ENCODE measurements at regions not wholly inside any gene's neighbourhood (a gene's known extent, or its start where the extent isn't known, plus 50 kb on each side); places are given as distances from the start of the nearest gene placed in this dataset.

DNA sequence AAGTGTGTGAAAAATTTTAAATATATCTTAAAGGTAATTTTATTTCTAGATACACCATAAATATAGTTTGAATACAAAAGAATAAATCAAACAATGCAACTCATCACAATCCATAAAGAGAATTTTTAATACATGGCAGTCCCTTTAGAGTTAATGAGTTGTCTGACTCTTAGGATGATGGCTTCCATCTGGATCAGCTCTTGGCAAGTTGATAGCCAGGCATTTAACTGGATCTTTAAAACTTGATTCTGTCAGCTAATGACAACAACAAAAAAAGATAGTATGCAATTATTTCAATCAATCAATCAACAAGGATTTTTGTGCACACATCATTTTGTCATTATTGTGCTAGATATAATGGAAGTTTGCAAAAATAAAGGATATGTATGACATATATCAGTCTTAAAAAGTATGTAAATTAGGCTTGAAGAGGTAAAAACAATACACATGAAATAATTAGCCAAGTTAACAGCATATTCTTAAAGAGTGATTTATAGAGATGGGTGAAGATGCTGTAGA, 174.9 kb upstream of the PCDH18 start:
- H3K4me3 Mint-ChIP-seq, result no peak overlapping the region
- POLR2A ChIA-PET, result no interaction called here
- ATAC-seq (no peak), DNase-seq (no peak)
- H3K27ac Mint-ChIP-seq, result no peak overlapping the region
- H3K4me1 Mint-ChIP-seq, result no peaks in the 10 kb centered on the region
- CTCF ChIA-PET, result no interaction called here
- H3K36me3 Mint-ChIP-seq (ENCODE audit: low read depth), result no peaks in the 10 kb centered on the region
- no peaks in the 10 kb centered on the region for H3K27me3 Mint-ChIP-seq
- peaks cover 4% of the 10 kb centered on the region for H3K9me3 Mint-ChIP-seq (ENCODE audit: low read depth)
- intact Hi-C loops (cut with DNase I, micrococcal nuclease), result no loop called here

DNA sequence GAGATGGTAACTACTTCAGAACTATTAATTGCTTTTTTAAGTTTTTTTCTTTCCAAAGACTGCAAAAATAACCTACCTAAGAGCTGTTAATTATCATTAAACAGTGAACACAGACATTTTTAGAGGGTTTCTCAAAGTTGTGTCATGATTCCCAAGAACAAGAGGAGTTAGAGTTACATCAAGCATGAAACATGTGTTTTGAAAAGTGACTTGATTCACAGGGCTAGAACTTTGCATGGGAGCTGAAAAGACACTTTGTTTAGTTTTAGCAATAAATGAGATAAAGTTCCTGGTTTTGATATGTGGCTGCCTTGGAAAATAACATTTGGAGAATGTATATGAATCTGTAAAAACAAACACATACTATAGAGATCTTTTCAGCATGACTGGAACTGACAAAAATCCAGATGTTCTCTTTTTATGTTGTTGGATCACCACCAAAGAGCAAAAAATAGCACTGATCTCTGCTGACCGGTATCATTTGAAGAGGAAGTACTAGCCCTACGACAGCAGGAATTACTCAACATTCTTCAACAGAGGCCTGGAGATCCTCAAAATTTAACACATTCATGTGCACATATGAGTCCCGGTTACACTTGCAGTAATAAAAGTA, 173.0 kb upstream of the PCDH18 start:
- no peaks in the 10 kb centered on the region for H3K4me1 Mint-ChIP-seq
- H3K27ac Mint-ChIP-seq, result no peak overlapping the region
- intact Hi-C loops (cut with DNase I, micrococcal nuclease), result no loop called here
- H3K27me3 Mint-ChIP-seq, result no peaks in the 10 kb centered on the region
- ATAC-seq (no peak), DNase-seq (no peak)
- H3K9me3 Mint-ChIP-seq (ENCODE audit: low read depth), result peaks cover 7% of the 10 kb centered on the region
- H3K4me3 Mint-ChIP-seq, result no peak overlapping the region
- H3K36me3 Mint-ChIP-seq (ENCODE audit: low read depth), result no peaks in the 10 kb centered on the region
- ChIA-PET CTCF (no interaction called here), POLR2A (no interaction called here)

DNA sequence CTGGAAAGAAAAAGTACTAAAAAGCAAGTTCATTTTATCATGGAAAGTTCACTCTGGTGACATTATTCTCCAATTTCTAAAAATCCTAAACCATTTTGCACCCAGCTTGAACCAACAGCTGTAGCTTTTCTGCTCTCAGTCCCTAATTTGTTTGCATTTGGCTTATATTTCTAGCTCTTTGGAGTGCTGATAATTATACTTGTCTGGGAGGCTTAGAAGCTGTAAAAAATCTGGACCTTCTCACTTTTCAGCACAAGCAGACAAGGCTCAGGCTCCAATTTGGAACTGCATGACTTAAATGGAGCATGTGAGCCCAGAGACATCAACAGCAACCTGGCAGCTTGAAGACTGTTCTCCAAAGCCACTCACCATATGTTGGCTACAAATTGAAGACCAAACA, 170.9 kb upstream of the PCDH18 start:
- no peak overlapping the region for H3K27ac Mint-ChIP-seq
- H3K27me3 Mint-ChIP-seq, result no peaks in the 10 kb centered on the region
- ChIA-PET CTCF (no interaction called here), POLR2A (no interaction called here)
- intact Hi-C loops (cut with DNase I, micrococcal nuclease), result no loop called here
- H3K36me3 Mint-ChIP-seq (ENCODE audit: low read depth), result no peaks in the 10 kb centered on the region
- ATAC-seq (no peak), DNase-seq (no peak)
- H3K4me1 Mint-ChIP-seq, result no peaks in the 10 kb centered on the region
- H3K4me3 Mint-ChIP-seq, result no peak overlapping the region
- peaks cover 5% of the 10 kb centered on the region for H3K9me3 Mint-ChIP-seq (ENCODE audit: low read depth)

DNA sequence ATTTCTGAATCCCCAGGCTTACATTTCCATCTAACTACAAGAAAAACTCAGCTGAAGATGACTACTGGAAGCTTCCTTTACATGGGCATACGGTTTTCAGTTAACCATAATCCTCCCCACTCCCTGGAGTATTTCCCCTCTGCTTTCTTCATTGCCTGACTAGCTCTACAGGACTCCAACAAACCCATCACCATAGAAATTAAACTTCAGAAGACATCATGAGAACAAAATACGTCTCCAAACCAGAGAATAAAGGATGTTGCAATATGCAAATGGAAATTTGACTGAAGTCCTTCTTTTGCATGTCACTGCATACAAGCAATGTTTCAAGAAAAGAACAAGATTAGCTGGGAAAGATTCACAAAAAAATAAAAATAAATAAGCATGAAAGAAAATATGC, 170.2 kb upstream of the PCDH18 start:
- no peak overlapping the region for H3K4me3 Mint-ChIP-seq
- H3K9me3 Mint-ChIP-seq (ENCODE audit: low read depth), result peaks cover 5% of the 10 kb centered on the region
- ATAC-seq, result no peak
- no peak for DNase-seq
- intact Hi-C loops (cut with DNase I, micrococcal nuclease), result no loop called here
- CTCF ChIA-PET, result no interaction called here
- no peaks in the 10 kb centered on the region for H3K4me1 Mint-ChIP-seq
- no peaks in the 10 kb centered on the region for H3K27me3 Mint-ChIP-seq
- POLR2A ChIA-PET, result no interaction called here
- H3K36me3 Mint-ChIP-seq (ENCODE audit: low read depth), result no peaks in the 10 kb centered on the region
- H3K27ac Mint-ChIP-seq, result no peak overlapping the region

DNA sequence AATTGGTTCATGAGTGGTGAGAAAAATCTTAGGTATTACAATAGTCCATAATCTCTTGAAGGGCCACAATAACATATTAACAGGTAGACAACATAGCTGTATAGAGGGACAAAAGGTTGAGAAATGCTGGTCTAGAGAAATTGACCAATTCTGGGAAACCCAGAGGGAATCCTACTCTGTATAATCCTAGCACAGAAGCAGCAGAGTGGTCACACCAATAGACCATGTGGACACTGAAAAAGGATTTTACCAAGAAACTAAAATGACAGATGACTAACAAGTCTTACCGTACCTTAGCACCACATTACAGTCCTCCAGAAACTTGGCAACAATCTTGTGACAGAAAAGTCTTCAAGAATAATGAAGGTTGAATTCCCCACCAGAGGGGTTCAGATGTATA, 169.1 kb upstream of the PCDH18 start:
- Mint-ChIP-seq H3K27me3 (no peaks in the 10 kb centered on the region), H3K9me3 (ENCODE audit: low read depth) (peaks cover 5% of the 10 kb centered on the region), H3K27ac (no peak overlapping the region), H3K4me1 (no peaks in the 10 kb centered on the region), H3K4me3 (no peak overlapping the region), H3K36me3 (ENCODE audit: low read depth) (no peaks in the 10 kb centered on the region)
- no peak for DNase-seq
- CTCF ChIA-PET, result no interaction called here
- intact Hi-C loops (cut with DNase I, micrococcal nuclease), result no loop called here
- POLR2A ChIA-PET, result no interaction called here
- ATAC-seq, result no peak

DNA sequence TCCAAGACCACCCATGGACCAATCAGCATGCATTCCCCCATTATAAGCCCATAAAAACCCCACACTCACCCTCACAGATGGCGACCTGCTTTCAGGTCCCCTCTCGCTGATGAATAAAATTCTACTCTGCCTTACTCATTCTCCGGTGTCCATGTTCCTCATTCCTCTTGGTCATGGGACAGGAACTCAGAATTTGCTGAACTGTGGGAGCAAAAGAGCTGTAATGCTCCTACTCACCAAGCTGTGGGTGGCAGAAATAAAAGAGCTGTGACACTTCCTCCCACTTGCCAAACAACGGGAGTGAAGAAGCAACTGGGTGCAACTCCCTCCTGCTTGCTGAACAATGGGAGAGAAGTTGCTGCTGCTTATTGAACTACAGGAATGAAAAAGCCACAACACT, 168.5 kb upstream of the PCDH18 start:
- Mint-ChIP-seq H3K27ac (no peak overlapping the region), H3K27me3 (no peaks in the 10 kb centered on the region), H3K4me1 (no peaks in the 10 kb centered on the region), H3K36me3 (ENCODE audit: low read depth) (no peaks in the 10 kb centered on the region), H3K9me3 (ENCODE audit: low read depth) (peaks cover 5% of the 10 kb centered on the region), H3K4me3 (no peak overlapping the region)
- POLR2A ChIA-PET, result no interaction called here
- ATAC-seq (no peak), DNase-seq (no peak)
- CTCF ChIA-PET, result no interaction called here
- intact Hi-C loops (cut with DNase I, micrococcal nuclease), result no loop called here

DNA sequence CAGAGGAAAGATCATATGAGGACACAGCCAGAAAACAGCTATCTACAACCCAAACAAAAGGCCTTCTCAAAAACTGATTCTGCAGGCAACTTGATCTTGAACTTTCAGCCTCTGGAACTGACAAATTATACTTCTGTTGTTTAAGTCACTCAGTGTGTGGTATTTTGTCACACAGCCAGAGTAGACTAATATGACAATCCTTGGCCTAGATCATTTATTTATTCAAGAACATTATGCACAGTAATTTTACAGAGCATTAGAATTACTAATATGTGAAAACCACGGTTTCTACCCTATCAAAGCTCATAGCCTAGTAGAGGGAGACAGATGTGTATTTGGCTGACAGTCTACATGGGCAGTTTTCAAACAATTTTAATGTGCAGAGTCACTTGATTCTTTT, 167.8 kb upstream of the PCDH18 start:
- ATAC-seq, result no peak
- Mint-ChIP-seq H3K4me3 (no peak overlapping the region), H3K27me3 (no peaks in the 10 kb centered on the region), H3K36me3 (ENCODE audit: low read depth) (no peaks in the 10 kb centered on the region), H3K27ac (no peak overlapping the region), H3K9me3 (ENCODE audit: low read depth) (peaks cover 5% of the 10 kb centered on the region), H3K4me1 (no peaks in the 10 kb centered on the region)
- no peak for DNase-seq
- intact Hi-C loops (cut with DNase I, micrococcal nuclease), result no loop called here
- ChIA-PET POLR2A (no interaction called here), CTCF (no interaction called here)

DNA sequence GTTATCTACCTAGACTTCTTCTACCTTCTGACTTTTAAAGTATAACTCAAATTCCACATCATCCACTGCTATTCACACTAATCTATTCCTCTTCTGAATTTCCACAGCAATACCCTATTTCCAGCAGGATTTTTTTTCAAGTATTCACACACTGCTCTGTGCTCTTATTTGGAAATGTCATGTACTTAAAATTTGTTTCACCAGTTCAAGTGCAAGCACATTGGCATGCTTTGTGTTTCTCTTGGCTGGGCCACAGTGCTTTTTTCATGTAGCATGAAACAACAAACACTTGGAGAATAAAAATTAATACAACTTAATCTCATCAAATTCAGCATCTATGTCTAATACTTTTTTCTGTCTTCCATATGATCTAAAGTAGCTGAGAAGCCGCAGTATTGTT, 161.8 kb upstream of the PCDH18 start:
- ATAC-seq, result no peak
- CTCF ChIA-PET, result no interaction called here
- intact Hi-C loops (cut with DNase I, micrococcal nuclease), result no loop called here

DNA sequence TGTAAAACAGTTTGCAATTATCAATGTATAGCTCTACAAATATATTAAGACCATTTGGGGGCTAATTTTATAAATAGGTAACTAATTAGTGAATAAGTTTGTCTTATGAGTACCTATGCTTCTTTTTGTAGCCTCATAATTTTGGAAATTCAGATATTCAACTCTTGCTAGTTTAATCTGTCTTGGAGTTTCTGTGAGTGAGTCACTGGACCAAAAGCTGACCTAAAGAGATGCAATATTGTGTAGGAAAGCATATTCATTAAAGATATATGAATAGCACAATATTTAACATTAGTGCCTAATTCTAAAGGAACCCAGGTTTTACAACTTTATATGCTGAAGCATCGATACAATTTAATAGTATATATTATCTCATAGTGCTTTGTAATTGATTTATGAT, 161.3 kb upstream of the PCDH18 start:
- Mint-ChIP-seq H3K4me1 (no peaks in the 10 kb centered on the region), H3K4me3 (no peak overlapping the region), H3K27me3 (no peaks in the 10 kb centered on the region), H3K36me3 (ENCODE audit: low read depth) (no peaks in the 10 kb centered on the region), H3K27ac (no peak overlapping the region), H3K9me3 (ENCODE audit: low read depth) (no peaks in the 10 kb centered on the region)
- POLR2A ChIA-PET, result no interaction called here
- CTCF ChIA-PET, result no interaction called here
- ATAC-seq, result no peak
- DNase-seq, result no peak
- intact Hi-C loops (cut with DNase I, micrococcal nuclease), result no loop called here

More for the DNA sequence above, 161.8 kb upstream of the PCDH18 start:
- Mint-ChIP-seq H3K4me1 (no peaks in the 10 kb centered on the region), H3K4me3 (no peak overlapping the region), H3K27ac (no peak overlapping the region), H3K36me3 (ENCODE audit: low read depth) (no peaks in the 10 kb centered on the region), H3K27me3 (no peaks in the 10 kb centered on the region), H3K9me3 (ENCODE audit: low read depth) (no peaks in the 10 kb centered on the region)
- POLR2A ChIA-PET, result no interaction called here
- no peak for DNase-seq

DNA sequence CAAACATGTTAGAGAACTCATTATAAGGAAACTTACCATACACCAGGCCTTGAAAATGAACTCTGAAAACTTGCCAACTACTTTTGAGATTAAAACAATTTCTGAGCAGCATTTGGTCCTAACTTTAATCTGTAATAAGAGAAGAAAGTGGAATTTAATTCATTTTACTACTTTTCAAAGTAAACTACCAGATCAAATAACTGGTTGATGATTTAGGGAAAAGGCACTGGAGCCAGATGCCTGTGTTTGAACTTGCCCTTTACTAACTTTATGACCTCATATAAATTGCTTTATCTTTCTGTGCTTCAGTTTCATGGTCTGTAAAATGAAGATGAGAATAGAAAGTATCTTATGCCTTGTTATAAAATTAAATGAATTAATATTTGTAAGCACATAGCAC, 159.9 kb upstream of the PCDH18 start:
- ChIA-PET POLR2A (no interaction called here), CTCF (no interaction called here)
- H3K9me3 Mint-ChIP-seq (ENCODE audit: low read depth), result no peaks in the 10 kb centered on the region

DNA sequence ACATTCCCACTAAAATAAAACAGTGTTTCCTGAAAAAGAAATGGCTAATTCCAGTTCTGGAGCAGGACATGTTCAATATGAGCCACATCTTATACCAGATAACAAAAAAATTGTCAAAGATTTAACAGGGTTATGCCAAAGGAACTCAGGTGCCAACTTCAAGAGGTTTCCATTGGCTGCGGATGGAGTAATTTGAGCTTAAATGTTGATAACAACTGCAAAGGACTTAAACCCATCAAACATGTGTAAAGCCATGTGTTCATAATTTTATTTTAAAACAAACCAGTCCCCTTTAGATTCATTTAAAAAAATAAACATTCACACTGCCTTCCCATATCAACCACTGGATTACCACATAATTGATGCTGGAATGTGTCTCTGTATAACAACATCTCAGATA, 156.4 kb upstream of the PCDH18 start:
- no peaks in the 10 kb centered on the region for H3K27me3 Mint-ChIP-seq
- no peaks in the 10 kb centered on the region for H3K36me3 Mint-ChIP-seq (ENCODE audit: low read depth)
- intact Hi-C loops (cut with DNase I, micrococcal nuclease), result no loop called here
- H3K4me3 Mint-ChIP-seq, result no peak overlapping the region
- ATAC-seq, result no peak
- ChIA-PET POLR2A (no interaction called here), CTCF (no interaction called here)
- no peak overlapping the region for H3K27ac Mint-ChIP-seq
- no peaks in the 10 kb centered on the region for H3K9me3 Mint-ChIP-seq (ENCODE audit: low read depth)
- H3K4me1 Mint-ChIP-seq, result no peaks in the 10 kb centered on the region
- DNase-seq, result no peak

More for the DNA sequence above, 159.9 kb upstream of the PCDH18 start:
- no peaks in the 10 kb centered on the region for H3K4me1 Mint-ChIP-seq
- H3K27ac Mint-ChIP-seq, result no peak overlapping the region
- H3K36me3 Mint-ChIP-seq (ENCODE audit: low read depth), result no peaks in the 10 kb centered on the region
- no peaks in the 10 kb centered on the region for H3K27me3 Mint-ChIP-seq
- no peak for ATAC-seq
- no peak overlapping the region for H3K4me3 Mint-ChIP-seq
- no peak for DNase-seq
- intact Hi-C loops (cut with DNase I, micrococcal nuclease), result no loop called here

DNA sequence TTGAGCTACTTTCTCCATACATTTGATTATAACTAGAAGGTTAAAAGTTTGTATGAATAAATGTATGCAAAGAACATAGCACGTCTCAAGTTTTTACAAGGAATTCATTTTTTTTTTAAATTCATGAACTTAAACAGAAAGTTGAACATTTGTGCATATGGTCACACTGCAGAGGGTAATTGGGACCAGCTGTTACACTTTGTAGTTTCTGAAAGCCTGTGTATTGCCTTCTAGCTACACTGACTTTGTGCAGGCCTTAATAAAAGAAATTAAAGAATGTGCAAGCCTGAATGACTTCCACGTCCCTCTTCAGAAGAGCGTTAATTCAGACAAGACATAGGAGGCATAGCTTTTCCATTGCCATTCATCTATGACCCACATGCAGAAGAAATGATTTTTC, 153.1 kb upstream of the PCDH18 start:
- ATAC-seq (no peak), DNase-seq (no peak)
- ChIA-PET POLR2A (no interaction called here), CTCF (no interaction called here)
- no peak overlapping the region for H3K4me3 Mint-ChIP-seq
- H3K27me3 Mint-ChIP-seq, result no peaks in the 10 kb centered on the region
- no peaks in the 10 kb centered on the region for H3K4me1 Mint-ChIP-seq
- no peaks in the 10 kb centered on the region for H3K9me3 Mint-ChIP-seq (ENCODE audit: low read depth)
- intact Hi-C loops (cut with DNase I, micrococcal nuclease), result no loop called here
- H3K27ac Mint-ChIP-seq, result no peak overlapping the region
- no peaks in the 10 kb centered on the region for H3K36me3 Mint-ChIP-seq (ENCODE audit: low read depth)

DNA sequence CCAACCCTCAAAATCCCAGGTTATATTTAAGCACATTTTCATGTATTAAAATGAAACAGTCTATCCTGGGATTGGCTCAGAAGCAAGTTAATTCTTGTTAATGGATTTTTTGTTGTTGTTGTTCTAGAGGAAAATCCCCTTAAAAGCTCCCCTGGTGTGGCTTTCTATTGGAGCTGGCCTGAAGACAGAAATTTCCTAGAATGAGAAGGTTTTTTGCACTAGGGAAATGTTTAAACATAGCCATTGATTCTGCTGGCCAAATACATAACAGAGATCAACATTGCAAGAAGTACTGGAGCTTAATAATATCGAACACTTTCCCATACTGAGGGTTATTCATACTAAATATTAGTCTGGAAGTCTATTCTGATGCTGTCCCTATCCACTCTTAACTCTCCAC, 148.8 kb upstream of the PCDH18 start:
- ChIA-PET CTCF (no interaction called here), POLR2A (no interaction called here)
- no peak for DNase-seq
- H3K27me3 Mint-ChIP-seq, result no peaks in the 10 kb centered on the region
- H3K36me3 Mint-ChIP-seq (ENCODE audit: low read depth), result no peaks in the 10 kb centered on the region
- H3K4me1 Mint-ChIP-seq, result no peaks in the 10 kb centered on the region
- H3K9me3 Mint-ChIP-seq (ENCODE audit: low read depth), result no peaks in the 10 kb centered on the region
- ATAC-seq, result no peak
- no peak overlapping the region for H3K4me3 Mint-ChIP-seq
- intact Hi-C loops (cut with DNase I, micrococcal nuclease), result no loop called here
- no peak overlapping the region for H3K27ac Mint-ChIP-seq

All from activated CD4-positive, alpha-beta T cell treated with anti-CD3 and anti-CD28 coated beads for 36 hours (primary cell).